Left ventricle myocardium inferior (tissue), 1 donor: ENCODE measurements at regions not wholly inside any gene's neighbourhood (a gene's known extent, or its start where the extent isn't known, plus 50 kb on each side); places are given as distances from the start of the nearest gene placed in this dataset.

Source experiments
- DNase-seq: peaks from one replicate; pipeline ENCODE4 v3.0.0-alpha.2; 2020
- H3K27ac ChIP-seq: fragments of 200-600 bp; replicated peaks from 2 replicates; pipeline ENCODE4 v1.8.0; 2021
- H3K27me3 ChIP-seq: fragments of 200-600 bp; 2 replicates; pipeline ENCODE4 v1.8.0; 2021; ENCODE audit warnings: low read depth
- H3K36me3 ChIP-seq: fragments of 200-600 bp; 2 replicates; pipeline ENCODE4 v1.8.0; 2021
- H3K4me1 ChIP-seq: fragments of 200-600 bp; 2 replicates; pipeline ENCODE4 v1.8.0; 2021
- H3K4me3 ChIP-seq: fragments of 200-600 bp; 2 replicates; pipeline ENCODE4 v1.8.0; 2021; ENCODE audit warnings: mild to moderate bottlenecking, moderate library complexity
- H3K9me3 ChIP-seq: fragments of 200-600 bp; replicated peaks from 2 replicates; pipeline ENCODE4 v1.8.0; 2021
- CTCF ChIP-seq: fragments of 200-600 bp; IDR thresholded peaks from 2 replicates; pipeline ENCODE4 v1.8.0; 2021; ENCODE audit warnings: antibody characterized with exemption, mild to moderate bottlenecking, borderline replicate concordance
- intact Hi-C: fragments of 100-400 bp; cut with micrococcal nuclease; formaldehyde crosslinking; loops from one replicate; pipeline ENCODE4 v1.11.0; 2022
- donor health status: DM: no; HTN: yes; CAD: no; lungs with severe emphysema.

GRCh38 chr16:18039931-18040330, 296.6 kb downstream of the NPIPA8 start:
- Histone ChIP-seq H3K27ac (no peak overlapping the region), H3K27me3 (peaks cover 32% of the 10 kb centered on the region), H3K4me3 (no peak overlapping the region), H3K4me1 (no peaks in the 10 kb centered on the region), H3K36me3 (no peaks in the 10 kb centered on the region), H3K9me3 (no peaks in the 10 kb centered on the region)
- intact Hi-C loops = no loop called here
- no peak for TF ChIP-seq CTCF
- DNase-seq = no peak

DNA sequence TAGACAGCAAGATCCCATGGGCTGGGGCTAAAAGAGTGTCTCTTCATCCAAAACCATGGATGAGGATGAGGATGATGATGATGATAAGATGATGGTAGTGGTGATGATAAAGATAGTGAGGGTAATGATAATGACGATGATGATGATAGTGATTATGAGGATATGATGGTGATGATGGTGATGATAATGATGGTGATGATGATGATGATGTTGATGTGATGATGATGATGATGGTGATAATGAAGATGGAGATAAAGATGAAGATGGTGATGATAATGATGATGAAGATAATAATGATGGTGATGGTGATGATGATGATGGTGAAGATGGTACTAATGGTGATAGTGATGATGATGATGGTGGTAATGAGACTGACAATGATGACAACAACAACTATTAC, 299.5 kb downstream of the NPIPA8 start:
- TF ChIP-seq CTCF = no peak
- intact Hi-C loops = no loop called here
- no peak for DNase-seq

DNA sequence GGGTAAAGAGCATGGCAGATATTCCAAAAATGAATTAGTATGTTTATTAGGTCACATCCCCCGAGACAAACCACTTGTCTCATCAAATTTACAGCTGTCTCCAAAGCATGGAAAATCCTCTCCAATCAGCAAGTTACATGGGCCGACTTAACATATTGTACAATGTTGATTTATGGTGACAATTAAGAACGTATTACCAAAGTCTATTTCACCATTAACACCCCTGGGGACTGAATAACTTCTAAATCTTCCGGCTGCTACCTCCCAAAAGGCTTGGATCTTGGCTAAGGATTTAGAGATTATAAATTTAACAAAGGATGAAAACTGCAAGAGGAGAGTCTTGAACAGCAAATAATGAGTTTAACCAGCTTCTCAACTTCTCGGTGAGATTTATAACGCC, 311.9 kb downstream of the NPIPA8 start:
- Histone ChIP-seq H3K9me3 (no peaks in the 10 kb centered on the region), H3K4me1 (no peaks in the 10 kb centered on the region), H3K4me3 (no peak overlapping the region), H3K27me3 (peaks cover 6% of the 10 kb centered on the region), H3K27ac (no peak overlapping the region), H3K36me3 (no peaks in the 10 kb centered on the region)
- no peak for TF ChIP-seq CTCF
- DNase-seq = no peak
- intact Hi-C loops = no loop called here

More for the DNA sequence above, 299.5 kb downstream of the NPIPA8 start:
- Histone ChIP-seq H3K4me3 (no peak overlapping the region), H3K27me3 (peaks cover 10% of the 10 kb centered on the region), H3K4me1 (no peaks in the 10 kb centered on the region), H3K27ac (no peak overlapping the region), H3K36me3 (no peaks in the 10 kb centered on the region), H3K9me3 (no peaks in the 10 kb centered on the region)

DNA sequence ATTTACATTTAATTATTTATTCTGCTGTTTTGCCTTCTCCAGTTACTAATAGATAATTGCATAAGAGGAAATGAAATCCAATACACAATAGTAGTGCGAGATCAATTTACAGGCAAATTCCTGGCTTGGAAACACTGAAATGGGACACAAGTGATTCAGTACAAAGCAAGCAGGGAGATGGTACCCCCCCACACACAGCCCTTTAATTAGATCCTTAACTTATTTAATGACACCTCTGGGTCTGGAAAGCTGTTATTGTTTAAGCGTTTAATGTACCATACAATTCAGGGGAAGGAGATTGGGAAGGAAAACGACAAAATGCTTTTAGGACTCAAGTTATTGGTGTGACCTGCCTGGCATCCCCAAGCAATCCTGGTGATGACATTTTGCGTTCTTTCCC, 318.2 kb downstream of the NPIPA8 start:
- no peaks in the 10 kb centered on the region for H3K9me3 ChIP-seq
- TF ChIP-seq CTCF = no peak
- H3K27me3 ChIP-seq = peaks cover 3% of the 10 kb centered on the region
- H3K4me1 ChIP-seq = no peaks in the 10 kb centered on the region
- DNase-seq = no peak
- intact Hi-C loops = no loop called here
- no peak overlapping the region for H3K4me3 ChIP-seq
- no peak overlapping the region for H3K27ac ChIP-seq
- no peaks in the 10 kb centered on the region for H3K36me3 ChIP-seq

DNA sequence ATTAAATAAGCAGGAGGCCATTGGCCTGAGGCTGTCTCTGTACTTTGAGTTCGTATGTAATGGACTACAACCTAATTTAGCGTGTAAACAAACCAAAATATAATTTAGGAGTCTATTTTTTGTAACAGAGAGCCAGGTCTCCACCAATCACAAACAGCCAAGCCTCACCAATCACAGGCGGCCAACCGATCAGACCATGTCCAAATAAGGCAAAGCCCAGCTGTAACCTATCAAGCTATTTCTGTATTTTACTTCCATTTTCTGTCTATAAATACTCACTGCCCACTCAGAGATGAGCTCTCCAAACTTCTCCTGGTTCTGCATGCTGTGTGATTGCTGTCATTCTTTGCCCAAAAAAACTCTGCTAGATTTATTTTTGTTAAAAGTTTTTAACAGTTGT, 322.7 kb downstream of the NPIPA8 start:
- Histone ChIP-seq H3K36me3 (no peaks in the 10 kb centered on the region), H3K4me1 (no peaks in the 10 kb centered on the region), H3K4me3 (no peak overlapping the region), H3K9me3 (no peaks in the 10 kb centered on the region), H3K27me3 (peaks cover 7% of the 10 kb centered on the region), H3K27ac (no peak overlapping the region)
- no peak for DNase-seq
- TF ChIP-seq CTCF = no peak
- intact Hi-C loops = no loop called here

DNA sequence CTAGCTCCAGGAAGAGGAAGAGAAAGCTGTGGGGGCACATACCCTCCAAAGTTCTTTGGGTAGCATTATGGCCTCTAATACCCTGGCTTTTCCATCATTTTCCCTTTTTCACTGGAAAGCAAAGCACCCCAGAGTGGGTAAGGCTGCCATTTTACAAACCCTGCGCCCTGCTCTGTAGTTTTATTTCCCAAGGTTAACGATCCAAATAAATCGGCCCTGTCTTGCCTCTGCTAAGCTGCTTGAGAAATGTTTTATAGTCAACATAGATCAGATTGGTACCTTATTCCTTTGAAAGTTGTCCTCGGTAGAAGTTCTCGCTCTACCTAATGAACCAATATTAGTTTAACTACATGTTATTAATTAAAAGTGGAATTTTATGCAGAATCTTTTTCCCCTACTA, 328.2 kb downstream of the NPIPA8 start:
- Histone ChIP-seq H3K4me3 (no peak overlapping the region), H3K27ac (no peak overlapping the region), H3K9me3 (no peaks in the 10 kb centered on the region), H3K36me3 (no peaks in the 10 kb centered on the region), H3K27me3 (peaks cover 3% of the 10 kb centered on the region), H3K4me1 (no peaks in the 10 kb centered on the region)
- intact Hi-C loops = no loop called here
- DNase-seq = no peak
- TF ChIP-seq CTCF = no peak
